Lung (tissue), 11 donors: ENCODE measurements at regions not wholly inside any gene's neighbourhood (a gene's known extent, or its start where the extent isn't known, plus 50 kb on each side); places are given as distances from the start of the nearest gene placed in this dataset.

Experiments used
- ATAC-seq: fragments of 200-7000 bp; cut with Tn5 transposase; one replicate; pipeline ENCODE4 v1.9.1; 2020; ENCODE audit warnings: moderate number of reproducible peaks; ENCODE audit not compliant: insufficient read depth, low FRiP score
- DNase-seq, 3 donors: peaks; one replicate each; pipeline ENCODE4 v3.0.0-alpha.2; 2013 to 2017
- H3K27ac ChIP-seq, 2 donors: one replicate each; pipeline ENCODE4 v1.5.1; 2013; ENCODE audit warnings: mild to moderate bottlenecking in 2 of 2, moderate library complexity in 2 of 2, control low read depth in 1 of 2, inconsistent platforms in 1 of 2, low read depth in 1 of 2, low read length in 1 of 2
- H3K27me3 ChIP-seq, 3 donors: one replicate each; pipeline ENCODE4 v1.5.1; 2013; ENCODE audit warnings: low read length in 2 of 3; ENCODE audit not compliant: control insufficient read depth in 3 of 3, insufficient read depth in 3 of 3
- H3K36me3 ChIP-seq, 4 donors: one replicate each; pipeline ENCODE4 v1.5.1; 2013; ENCODE audit warnings: low read length in 4 of 4, mild to moderate bottlenecking in 1 of 4, moderate library complexity in 1 of 4; ENCODE audit not compliant: control insufficient read depth in 4 of 4, insufficient read depth in 4 of 4
- H3K4me1 ChIP-seq, 5 donors: one replicate each; pipeline ENCODE4 v1.5.1; 2013; ENCODE audit warnings: low read length in 5 of 5, mild to moderate bottlenecking in 2 of 5, moderate library complexity in 1 of 5; ENCODE audit not compliant: control insufficient read depth in 5 of 5, insufficient read depth in 5 of 5
- H3K4me3 ChIP-seq: one replicate; pipeline ENCODE4 v1.5.1; 2013; ENCODE audit warnings: mild to moderate bottlenecking, control low read depth, moderate library complexity
- H3K9ac ChIP-seq, 2 donors: one replicate each; pipeline ENCODE4 v1.5.1; 2013; ENCODE audit warnings: low read length in 2 of 2, control low read depth in 1 of 2; ENCODE audit not compliant: insufficient read depth in 1 of 2
- H3K9me3 ChIP-seq, 4 donors: one replicate each; pipeline ENCODE4 v1.5.1; 2013; ENCODE audit warnings: low read length in 3 of 4, mild to moderate bottlenecking in 1 of 4, moderate library complexity in 1 of 4; ENCODE audit not compliant: control insufficient read depth in 4 of 4, insufficient read depth in 3 of 4
- CTCF ChIP-seq: IDR thresholded peaks from 2 replicates; pipeline ENCODE4 v1.5.1; 2012; ENCODE audit warnings: mild to moderate bottlenecking; ENCODE audit errors: control extremely low read depth, extremely low read depth
- WGBS, 2 donors: extraction: QIAGEN DNeasy Blood & Tissue Kit; methylation state at CpG; one replicate each; pipeline ENCODE4 v1.1.7; 2013; 5-methylcytosine and 5-hydroxymethylcytosine counted together
- donor health status: control.
- donor health status: control.
- donor health status: Bipolar disorder and iron deficiency.
- donor health status: healthy.
- donor health status: DM: yes; HTN: yes; CAD: no.

- H3K27ac ChIP-seq = no peak overlapping the region
- no peak overlapping the region for H3K9ac ChIP-seq
- H3K9me3 ChIP-seq = no peaks in the 10 kb centered on the region
- DNase-seq (no peak), ATAC-seq (no peak)
- H3K4me3 ChIP-seq = no peak overlapping the region
- TF ChIP-seq CTCF = no peak
- H3K27me3 ChIP-seq = no peaks in the 10 kb centered on the region
- H3K4me1 ChIP-seq = peaks cover 3 to 47% (median 20%) of the 10 kb centered on the region in 5 donors
- no peaks in the 10 kb centered on the region for H3K36me3 ChIP-seq
- 95 to 97% methylated on average over 6 of the region's 6 CpGs for WGBS, 2 donors
Observed at GRCh38 chr3:197431346-197431910, 124.3 kb downstream of the BDH1 start.

DNA sequence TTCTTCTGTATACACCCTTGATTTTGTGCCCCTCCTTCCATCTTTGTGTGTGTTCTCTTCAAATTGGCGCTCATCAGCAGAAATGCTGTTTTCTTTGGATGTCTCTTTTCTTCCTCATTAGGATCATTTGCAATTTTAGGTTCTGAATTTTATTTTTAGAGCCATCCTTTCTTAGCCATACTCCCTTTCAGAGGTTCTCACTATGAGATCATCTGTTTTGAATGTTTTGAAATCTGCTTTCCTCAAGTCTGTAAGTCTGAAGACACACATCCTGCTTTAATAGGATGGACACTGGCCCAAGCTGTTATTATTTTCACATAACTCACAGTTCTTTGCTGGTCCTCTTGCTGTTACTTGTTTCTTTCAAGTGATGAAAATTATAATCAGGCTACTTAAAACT, 124.8 kb downstream of the BDH1 start:
- 74 to 85% methylated on average over 1 of the region's 1 CpG for WGBS, 2 donors
- H3K4me1 ChIP-seq = peaks cover 3 to 47% (median 20%) of the 10 kb centered on the region in 5 donors
- H3K36me3 ChIP-seq = no peaks in the 10 kb centered on the region
- TF ChIP-seq CTCF = no peak
- H3K27ac ChIP-seq = no peak overlapping the region
- DNase-seq (peak in 2 of 3 donors; percentile 67 to 84), ATAC-seq (no peak)
- H3K9ac ChIP-seq = peak overlapping the region in 1 of 2 donors; percentile 1
- H3K4me3 ChIP-seq = no peak overlapping the region
- no peaks in the 10 kb centered on the region for H3K9me3 ChIP-seq
- H3K27me3 ChIP-seq = no peaks in the 10 kb centered on the region

GRCh38 chr3:197430502-197430901, 125.3 kb downstream of the BDH1 start:
- H3K4me1 ChIP-seq = peaks cover 3 to 47% (median 20%) of the 10 kb centered on the region in 5 donors
- 40 to 55% methylated on average over 7 of the region's 7 CpGs for WGBS, 2 donors
- no peaks in the 10 kb centered on the region for H3K36me3 ChIP-seq
- no peaks in the 10 kb centered on the region for H3K9me3 ChIP-seq
- H3K4me3 ChIP-seq = no peak overlapping the region
- no peak overlapping the region for H3K27ac ChIP-seq
- peak overlapping the region in 1 of 2 donors; percentile 1 for H3K9ac ChIP-seq
- ATAC-seq (no peak), DNase-seq (peak in 2 of 3 donors; percentile 52 to 61)
- no peak for TF ChIP-seq CTCF
- no peaks in the 10 kb centered on the region for H3K27me3 ChIP-seq

DNA sequence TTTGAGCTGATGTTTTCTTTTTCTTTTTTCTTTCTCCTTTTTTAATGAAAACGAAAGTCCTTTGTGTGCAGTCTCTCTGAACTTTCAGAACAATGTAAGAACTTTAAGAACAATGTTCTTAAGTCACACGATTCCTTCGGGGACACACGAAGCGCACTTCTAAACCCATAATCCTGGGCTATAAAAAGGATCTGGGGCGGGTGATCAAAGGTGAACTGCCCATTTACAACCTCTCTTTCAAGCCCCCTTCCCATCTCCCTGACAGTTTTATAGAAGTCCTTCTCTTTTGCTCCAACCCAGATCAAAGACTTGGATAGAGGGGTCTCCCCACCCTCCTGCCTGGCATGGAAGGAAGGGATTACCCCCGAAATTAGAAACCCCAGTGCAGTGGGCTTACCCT, 126.8 kb downstream of the BDH1 start:
- Histone ChIP-seq H3K27ac (no peak overlapping the region), H3K9ac (no peak overlapping the region), H3K4me1 (peaks cover 3 to 43% (median 18%) of the 10 kb centered on the region in 5 donors), H3K36me3 (no peaks in the 10 kb centered on the region), H3K27me3 (no peaks in the 10 kb centered on the region), H3K9me3 (no peaks in the 10 kb centered on the region), H3K4me3 (no peak overlapping the region)
- WGBS, 2 donors = 64 to 79% methylated on average over 7 of the region's 7 CpGs
- no peak for TF ChIP-seq CTCF
- ATAC-seq (no peak), DNase-seq (no peak)
